HCT116 (cell line): ENCODE measurements at regions not wholly inside any gene's neighbourhood (a gene's known extent, or its start where the extent isn't known, plus 50 kb on each side); places are given as distances from the start of the nearest gene placed in this dataset.

ENCODE experiments used
- ATAC-seq: fragments of 200-7000 bp; cut with Tn5 transposase; 2 replicates; pipeline ENCODE4 v1.9.1; 2020; ENCODE audit warnings: mild to moderate bottlenecking, moderate library complexity
- BruUV-seq: library from RNA; stranded (reverse); fragments of 400-500 nt; replicated peaks from 2 replicates; lab custom pipeline; 2021; lab: Mats Ljungman, UMichigan
- CTCF ChIA-PET: fragments of 300-600 bp; sonication (Branson Sonifier 250); formaldehyde crosslinking; loops from one replicate; lab custom pipeline; 2021; ENCODE audit warnings: antibody characterized with exemption; lab: Charles Lee
- POLR2A ChIA-PET: fragments of 300-600, 350-600 bp; sonication (Branson Sonifier 250); formaldehyde crosslinking; loops from one replicate; lab custom pipeline; 2021; ENCODE audit warnings: antibody characterized with exemption; lab: Charles Lee
- RAD21 ChIA-PET, 2 experiments: fragments of 300-600 bp; sonication (Branson Sonifier 250); formaldehyde crosslinking; loops; one replicate each; lab custom pipeline; 2023; ENCODE audit warnings: low total read pairs in 2 of 2; ENCODE audit not compliant: uncharacterized antibody in 2 of 2, unreplicated experiment in 2 of 2, low non-redundant PET in 1 of 2; lab: Charles Lee
- DNase-seq: peaks from one replicate; pipeline ENCODE4 v3.0.0-alpha.2; 2010; ENCODE audit warnings: low read depth, low spot score
- H2AFZ ChIP-seq: fragments of 200-600 bp; shearing (Covaris generic), sonication (generic); 2 replicates; pipeline ENCODE4 v1.6.1; 2017; ENCODE audit warnings: low read depth, mixed run types, mixed read lengths, antibody characterized with exemption, low read length; ENCODE audit not compliant: poor library complexity, severe bottlenecking
- H3K27ac ChIP-seq: 2 replicates; pipeline ENCODE4 v1.5.1; 2012; ENCODE audit warnings: low read depth, low read length
- H3K27me3 ChIP-seq: fragments of 200-600 bp; sonication (generic); 2 replicates; pipeline ENCODE4 v1.6.1; 2016; ENCODE audit warnings: mixed run types, low read length, mixed read lengths; ENCODE audit not compliant: insufficient read depth
- H3K36me3 ChIP-seq, 2 experiments: fragments of 200-500 bp in 1 of 2; fragments of 200-600 bp in 1 of 2; sonication (Bioruptor generic) in 1 of 2; sonication (generic) in 1 of 2; 2 replicates each; pipeline versions ENCODE4 v1.5.1 to v1.6.1; 2014 to 2016; ENCODE audit warnings: low read length in 2 of 2, inconsistent platforms in 1 of 2, mixed read lengths in 1 of 2, mixed run types in 1 of 2; ENCODE audit not compliant: insufficient read depth in 2 of 2, control insufficient read depth in 1 of 2
- H3K4me1 ChIP-seq, 2 experiments: fragments of 200-600 bp in 1 of 2; sonication (generic) in 1 of 2; 2 replicates each; pipeline versions ENCODE4 v1.5.1 to v1.6.1; 2012 to 2017; ENCODE audit warnings: low read length in 2 of 2, inconsistent platforms in 1 of 2, mild to moderate bottlenecking in 1 of 2, mixed read lengths in 1 of 2, mixed run types in 1 of 2, moderate library complexity in 1 of 2; ENCODE audit not compliant: insufficient read depth in 2 of 2, control insufficient read depth in 1 of 2
- H3K4me2 ChIP-seq: fragments of 200-600 bp; sonication (generic); 2 replicates; pipeline ENCODE4 v1.6.1; 2017; ENCODE audit warnings: mixed run types, low read length, mixed read lengths
- H3K4me3 ChIP-seq, 2 experiments: fragments of 200-600 bp in 1 of 2; sonication (generic) in 1 of 2; replicated peaks in 1 of 2; 2 replicates each; pipeline ENCODE4 v1.5.1; 2011 to 2016; ENCODE audit warnings: low read length in 2 of 2, control low read depth in 1 of 2, low read depth in 1 of 2, mild to moderate bottlenecking in 1 of 2, mixed read lengths in 1 of 2, mixed run types in 1 of 2
- H3K79me2 ChIP-seq: fragments of 200-600 bp; sonication (generic); 2 replicates; pipeline ENCODE4 v1.6.1; 2017; ENCODE audit warnings: mild to moderate bottlenecking, mixed run types, low read length, moderate library complexity, mixed read lengths; ENCODE audit not compliant: insufficient read depth
- H3K9ac ChIP-seq: fragments of 200-600 bp; sonication (generic); 2 replicates; pipeline ENCODE4 v1.6.1; 2016; ENCODE audit warnings: low read length, mixed read lengths
- H3K9me2 ChIP-seq: fragments of 200-600 bp; sonication (generic), shearing (Covaris generic); 2 replicates; pipeline ENCODE4 v1.6.1; 2017; ENCODE audit warnings: mixed run types, mild to moderate bottlenecking, moderate library complexity; ENCODE audit not compliant: insufficient read depth
- H3K9me3 ChIP-seq, 2 experiments: fragments of 200-500 bp in 1 of 2; fragments of 200-600 bp in 1 of 2; sonication (Bioruptor generic) in 1 of 2; sonication (generic) in 1 of 2; 2 replicates each; pipeline ENCODE4 v1.6.1; 2014 to 2017; ENCODE audit warnings: low read length in 2 of 2, mixed read lengths in 2 of 2, inconsistent platforms in 1 of 2, low read depth in 1 of 2, mild to moderate bottlenecking in 1 of 2, mixed run types in 1 of 2, moderate library complexity in 1 of 2; ENCODE audit not compliant: control insufficient read depth in 1 of 2, insufficient read depth in 1 of 2
- H4K20me1 ChIP-seq: fragments of 200-600 bp; sonication (generic), shearing (Covaris generic); 2 replicates; pipeline ENCODE4 v1.6.1; 2017; ENCODE audit warnings: mixed run types, mild to moderate bottlenecking, moderate library complexity; ENCODE audit not compliant: insufficient read depth
- CEBPB ChIP-seq: IDR thresholded peaks from 2 replicates; pipeline ENCODE4 v1.6.1; 2012; ENCODE audit warnings: low read depth
- EGR1 ChIP-seq: IDR thresholded peaks from 2 replicates; pipeline ENCODE4 v1.6.1; 2012; ENCODE audit warnings: low read depth
- POLR2A ChIP-seq: IDR thresholded peaks from 2 replicates; pipeline ENCODE4 v1.7.0; 2011; ENCODE audit warnings: borderline replicate concordance; ENCODE audit not compliant: insufficient read depth, insufficient read length; ENCODE audit errors: extremely low read depth
- SRF ChIP-seq: IDR thresholded peaks from 2 replicates; pipeline ENCODE4 v1.6.1; 2012; ENCODE audit warnings: low read depth
- TCF7L2 ChIP-seq: IDR thresholded peaks from 2 replicates; pipeline ENCODE4 v1.7.0; 2011; ENCODE audit warnings: borderline replicate concordance, inconsistent platforms; ENCODE audit not compliant: insufficient read depth, insufficient read length; ENCODE audit errors: extremely low read depth
- ZFX ChIP-seq: fragments of 450-650 bp; IDR thresholded peaks from 2 replicates; pipeline ENCODE4 v1.6.1; 2017
- intact Hi-C: fragments of 100-400 bp; cut with micrococcal nuclease; formaldehyde crosslinking; loops from 2 replicates; pipeline ENCODE4 v1.10.0; 2022

- DNase-seq = no peak
- Histone ChIP-seq H3K27me3 (peaks cover 20% of the 10 kb centered on the region; the same call in 1 of the 2 replicates), H3K9me2 (no peaks in the 10 kb centered on the region), H3K4me2 (no peak overlapping the region), H4K20me1 (no peaks in the 10 kb centered on the region)
- TF ChIP-seq SRF (no peak), CEBPB (no peak), TCF7L2 (no peak), EGR1 (no peak), POLR2A (no peak)
- TF ChIP-seq, all 23 proteins: peak for 0
- BruUV-seq = no TSS peak
- Histone ChIP-seq H3K27ac (no peak overlapping the region), H2AFZ (no peak overlapping the region), H3K4me1 (peaks cover 3 to 15% of the 10 kb centered on the region in 2 experiments; a peak in 3 of 4 replicates), H3K36me3 (no peaks in the 10 kb centered on the region), H3K9me3 (no peaks in the 10 kb centered on the region), H3K79me2 (no peaks in the 10 kb centered on the region), H3K9ac (no peak overlapping the region), H3K4me3 (no peak overlapping the region)
- no peak for ATAC-seq
- ChIA-PET POLR2A (no interaction called here), CTCF (no interaction called here), RAD21 (no interaction called here)
- intact Hi-C loops = no loop called here
Observed at GRCh38 chr22:27242917-27243589, 558.5 kb downstream of the MN1 start.

GRCh38 chr22:27244328-27244727, 557.2 kb downstream of the MN1 start:
- no peak overlapping the region for H2AFZ ChIP-seq
- ATAC-seq (no peak), DNase-seq (no peak)
- no peak overlapping the region for H3K4me2 ChIP-seq
- no peaks in the 10 kb centered on the region for H3K9me3 ChIP-seq
- no peak overlapping the region for H3K27ac ChIP-seq
- H3K9me2 ChIP-seq = no peaks in the 10 kb centered on the region
- ChIA-PET RAD21 (no interaction called here), CTCF (no interaction called here), POLR2A (no interaction called here)
- BruUV-seq = no TSS peak
- H3K36me3 ChIP-seq = no peaks in the 10 kb centered on the region
- H3K4me1 ChIP-seq = peaks cover under 1 to 5% of the 10 kb centered on the region in 2 experiments; a peak in 3 of 4 replicates
- intact Hi-C loops = no loop called here
- no peak overlapping the region for H3K9ac ChIP-seq
- no peak for TF ChIP-seq ZFX
- no peaks in the 10 kb centered on the region for H4K20me1 ChIP-seq
- no peak overlapping the region for H3K4me3 ChIP-seq
- H3K79me2 ChIP-seq = no peaks in the 10 kb centered on the region
- peaks cover 20% of the 10 kb centered on the region; the same call in 1 of the 2 replicates for H3K27me3 ChIP-seq
